ENCODE measurements at regions not wholly inside any gene's neighbourhood (a gene's known extent, or its start where the extent isn't known, plus 50 kb on each side); places are given as distances from the start of the nearest gene placed in this dataset.

DNA sequence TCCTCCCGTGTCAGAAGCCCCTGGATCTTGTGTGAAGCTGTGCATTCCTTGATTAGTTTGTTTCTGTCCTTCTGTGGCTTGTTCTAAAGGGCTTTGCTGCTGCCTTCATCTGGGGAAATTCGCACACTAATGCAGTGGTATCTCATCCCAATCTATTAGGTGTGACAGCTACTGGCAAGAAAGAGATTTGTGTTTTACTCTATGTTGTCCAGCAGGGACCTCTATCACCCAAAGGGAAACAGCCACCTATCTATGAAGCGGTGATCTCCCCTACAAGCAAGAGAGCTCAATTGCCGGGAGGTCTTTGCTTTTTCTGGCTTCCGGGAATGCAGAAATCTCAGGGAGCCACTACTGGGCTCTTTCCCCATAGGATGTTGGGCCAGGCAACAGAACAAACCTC lies 151.8 kb downstream of the NRN1 start:
- TF ChIP-seq, protein P1, sequence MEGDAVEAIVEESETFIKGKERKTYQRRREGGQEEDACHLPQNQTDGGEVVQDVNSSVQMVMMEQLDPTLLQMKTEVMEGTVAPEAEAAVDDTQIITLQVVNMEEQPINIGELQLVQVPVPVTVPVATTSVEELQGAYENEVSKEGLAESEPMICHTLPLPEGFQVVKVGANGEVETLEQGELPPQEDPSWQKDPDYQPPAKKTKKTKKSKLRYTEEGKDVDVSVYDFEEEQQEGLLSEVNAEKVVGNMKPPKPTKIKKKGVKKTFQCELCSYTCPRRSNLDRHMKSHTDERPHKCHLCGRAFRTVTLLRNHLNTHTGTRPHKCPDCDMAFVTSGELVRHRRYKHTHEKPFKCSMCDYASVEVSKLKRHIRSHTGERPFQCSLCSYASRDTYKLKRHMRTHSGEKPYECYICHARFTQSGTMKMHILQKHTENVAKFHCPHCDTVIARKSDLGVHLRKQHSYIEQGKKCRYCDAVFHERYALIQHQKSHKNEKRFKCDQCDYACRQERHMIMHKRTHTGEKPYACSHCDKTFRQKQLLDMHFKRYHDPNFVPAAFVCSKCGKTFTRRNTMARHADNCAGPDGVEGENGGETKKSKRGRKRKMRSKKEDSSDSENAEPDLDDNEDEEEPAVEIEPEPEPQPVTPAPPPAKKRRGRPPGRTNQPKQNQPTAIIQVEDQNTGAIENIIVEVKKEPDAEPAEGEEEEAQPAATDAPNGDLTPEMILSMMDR (IDR thresholded peaks at IDR 0.05; ENCODE audit: insufficient read depth, low read depth, low read length) = no peak
- TF ChIP-seq EZH2 (IDR thresholded peaks at IDR 0.05; ENCODE audit: insufficient read depth, low read length) = no peak
